AG10803 (cell line): ENCODE measurements at regions not wholly inside any gene's neighbourhood (a gene's known extent, or its start where the extent isn't known, plus 50 kb on each side); places are given as distances from the start of the nearest gene placed in this dataset.
"Not testable (repeated sequence)": the region's sequence is repeated elsewhere in the genome, so short reads cannot be mapped to it uniquely, and the experiment has no call there.

Source experiments
- DNase-seq: peaks from one replicate; pipeline ENCODE4 v3.0.0; 2010; ENCODE audit warnings: low read depth
- H3K4me3 ChIP-seq: 2 replicates; pipeline ENCODE4 v1.5.1; 2011; ENCODE audit warnings: mild to moderate bottlenecking, low read length, control low read depth
- TF ChIP-seq, protein P1 (sequence below): conservative IDR thresholded peaks from 2 replicates; pipeline ENCODE4 v1.5.1; 2011; ENCODE audit warnings: mild to moderate bottlenecking, low read length, control low read depth, inconsistent platforms

DNA sequence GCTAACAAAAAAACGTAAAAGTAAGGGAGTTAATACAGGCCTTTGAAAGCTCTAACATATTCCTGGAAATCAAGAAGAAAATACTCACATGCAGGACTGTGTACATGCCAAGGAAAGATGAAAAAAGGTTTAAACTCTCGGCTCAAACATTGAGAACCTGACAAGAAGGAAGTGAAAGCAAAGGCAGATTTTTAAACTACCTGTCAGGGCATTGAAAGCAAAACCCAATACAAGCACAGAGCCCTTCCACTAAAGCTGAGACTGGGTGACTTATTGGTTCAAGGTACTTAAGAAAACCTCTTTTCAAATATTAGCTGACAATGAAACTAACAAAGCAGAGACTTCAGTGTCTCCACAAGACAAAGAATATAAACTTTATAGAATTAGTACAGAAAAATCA, 313.0 kb upstream of the GRID2 start:
- TF ChIP-seq, protein P1, sequence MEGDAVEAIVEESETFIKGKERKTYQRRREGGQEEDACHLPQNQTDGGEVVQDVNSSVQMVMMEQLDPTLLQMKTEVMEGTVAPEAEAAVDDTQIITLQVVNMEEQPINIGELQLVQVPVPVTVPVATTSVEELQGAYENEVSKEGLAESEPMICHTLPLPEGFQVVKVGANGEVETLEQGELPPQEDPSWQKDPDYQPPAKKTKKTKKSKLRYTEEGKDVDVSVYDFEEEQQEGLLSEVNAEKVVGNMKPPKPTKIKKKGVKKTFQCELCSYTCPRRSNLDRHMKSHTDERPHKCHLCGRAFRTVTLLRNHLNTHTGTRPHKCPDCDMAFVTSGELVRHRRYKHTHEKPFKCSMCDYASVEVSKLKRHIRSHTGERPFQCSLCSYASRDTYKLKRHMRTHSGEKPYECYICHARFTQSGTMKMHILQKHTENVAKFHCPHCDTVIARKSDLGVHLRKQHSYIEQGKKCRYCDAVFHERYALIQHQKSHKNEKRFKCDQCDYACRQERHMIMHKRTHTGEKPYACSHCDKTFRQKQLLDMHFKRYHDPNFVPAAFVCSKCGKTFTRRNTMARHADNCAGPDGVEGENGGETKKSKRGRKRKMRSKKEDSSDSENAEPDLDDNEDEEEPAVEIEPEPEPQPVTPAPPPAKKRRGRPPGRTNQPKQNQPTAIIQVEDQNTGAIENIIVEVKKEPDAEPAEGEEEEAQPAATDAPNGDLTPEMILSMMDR: no peak

DNA sequence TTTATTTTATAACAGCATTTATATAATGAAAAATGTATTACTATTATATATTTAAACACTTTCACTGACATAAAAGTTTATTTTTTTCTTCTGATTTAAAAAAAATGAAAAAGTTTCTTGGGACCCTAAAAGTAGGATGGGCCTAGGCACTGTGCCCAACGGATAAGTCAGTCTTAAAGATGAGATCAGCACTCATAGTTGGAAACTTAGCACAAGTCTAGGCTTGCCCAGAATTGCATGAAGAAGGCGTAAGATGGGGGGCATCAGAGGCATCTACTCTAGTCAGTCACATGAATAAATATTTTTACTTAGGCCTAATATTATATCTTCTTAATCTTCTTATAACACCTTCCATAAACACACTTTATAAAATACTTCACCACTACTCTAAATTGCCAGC, 306.7 kb upstream of the GRID2 start:
- DNase-seq: no peak
- H3K4me3 ChIP-seq: no peak overlapping the region
- TF ChIP-seq, protein P1: no peak

More for the DNA sequence above, 313.0 kb upstream of the GRID2 start:
- no peak overlapping the region for H3K4me3 ChIP-seq
- no peak for DNase-seq

DNA sequence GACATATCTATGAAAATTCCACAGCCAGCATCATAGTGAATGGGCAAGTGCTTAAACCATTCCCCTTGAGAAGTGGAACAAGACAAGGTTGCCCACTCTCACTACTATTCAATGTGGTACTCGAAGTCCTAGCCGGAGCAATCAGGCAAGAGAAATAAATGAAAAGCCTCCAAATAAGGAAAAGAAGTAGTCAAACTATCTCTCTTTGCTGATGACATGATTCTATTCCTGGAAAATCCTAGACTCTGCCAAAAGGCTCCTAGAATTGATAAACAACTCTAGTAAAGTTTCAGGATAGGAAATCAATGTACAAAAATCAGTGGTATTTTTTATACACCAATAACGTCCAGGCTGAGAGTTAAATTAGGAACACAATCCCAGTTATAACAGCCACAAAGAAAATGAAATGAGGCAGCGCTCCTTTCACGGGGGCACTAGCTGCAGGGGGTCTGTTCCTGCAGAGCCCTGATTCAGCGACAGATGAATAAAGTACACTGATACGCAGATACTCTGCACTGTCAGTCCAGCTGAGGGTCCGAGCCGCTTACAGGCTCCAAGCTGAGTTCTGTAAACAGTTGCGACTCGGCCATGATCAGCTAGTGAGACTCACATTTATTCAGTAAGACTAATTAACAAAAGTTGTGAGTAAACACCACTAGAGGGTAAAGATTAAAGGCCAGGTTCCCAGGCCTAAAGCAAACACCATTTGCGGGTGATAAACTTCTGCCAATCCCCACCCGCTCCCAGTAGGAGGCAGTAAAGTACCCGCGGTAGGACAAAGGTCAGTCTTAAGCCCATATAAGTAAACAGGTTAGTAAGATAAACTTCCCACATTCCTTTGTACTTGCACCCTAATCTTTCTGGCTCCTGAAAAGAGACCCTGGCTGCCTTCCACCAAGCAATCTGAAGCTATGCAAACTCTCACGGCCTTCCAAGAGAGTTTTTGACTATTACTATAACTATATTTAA, 290.6 kb upstream of the GRID2 start:
- TF ChIP-seq, protein P1: no peak
- no peak for DNase-seq

DNA sequence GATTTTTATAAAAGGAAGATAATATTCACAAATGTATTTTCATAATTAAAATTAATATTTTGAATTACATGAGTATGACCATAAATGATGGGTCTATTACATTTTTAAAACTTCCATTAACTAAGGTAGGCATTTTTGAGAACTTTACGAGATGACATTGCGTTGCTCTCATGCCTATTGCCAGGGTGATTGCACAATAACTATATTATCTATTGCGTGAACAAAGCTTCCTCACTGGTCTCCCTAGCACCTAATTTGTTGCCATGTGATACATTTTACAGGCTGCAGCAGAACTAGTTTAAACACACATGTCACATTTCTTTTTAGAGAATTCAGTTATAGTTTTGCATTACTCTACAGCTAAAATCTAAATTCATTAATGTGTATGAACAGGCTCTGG, 289.7 kb upstream of the GRID2 start:
- no peak for DNase-seq
- H3K4me3 ChIP-seq: no peak overlapping the region
- TF ChIP-seq, protein P1: no peak

More for the DNA sequence above, 290.6 kb upstream of the GRID2 start:
- H3K4me3 ChIP-seq: no peak overlapping the region

DNA sequence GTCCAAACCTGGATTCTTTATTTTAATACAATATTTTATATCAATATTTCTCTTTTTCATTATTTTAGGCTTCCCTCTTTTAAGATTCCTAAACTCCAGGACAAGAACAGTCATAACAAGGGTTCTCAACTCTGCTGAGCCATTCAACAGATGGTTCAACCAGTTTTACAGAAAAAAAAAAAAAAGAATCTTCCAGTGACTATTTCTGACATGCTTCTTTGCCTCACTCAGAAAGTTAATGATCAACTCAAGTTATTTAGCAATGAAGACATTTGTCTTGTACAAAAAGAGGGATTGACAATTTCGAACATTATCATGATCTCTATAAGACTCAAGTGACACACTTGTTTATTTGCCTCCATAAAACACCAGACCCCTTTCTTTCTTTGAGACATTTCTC, 282.6 kb upstream of the GRID2 start:
- DNase-seq: no peak
- TF ChIP-seq, protein P1: no peak
- H3K4me3 ChIP-seq: no peak overlapping the region

DNA sequence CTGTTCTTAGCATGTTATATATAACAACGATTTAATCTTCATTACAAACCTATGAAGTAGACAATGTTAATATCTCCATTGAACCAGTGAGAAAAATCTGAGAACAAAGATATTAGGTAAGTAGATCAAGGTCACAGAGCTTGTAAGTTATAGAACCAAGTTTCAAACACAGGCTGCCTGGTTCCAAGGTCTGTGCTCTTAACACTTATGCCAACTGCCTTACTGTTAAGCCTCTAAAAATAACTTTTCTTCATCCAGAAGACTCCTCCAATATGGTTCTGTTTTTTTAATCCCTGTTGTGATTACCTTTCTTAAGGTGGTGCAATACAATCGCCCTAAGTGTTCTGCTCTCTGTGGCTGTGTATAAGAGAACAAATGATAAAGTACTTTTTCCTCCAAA, 282.0 kb upstream of the GRID2 start:
- H3K4me3 ChIP-seq: no peak overlapping the region
- TF ChIP-seq, protein P1: no peak
- DNase-seq: no peak

DNA sequence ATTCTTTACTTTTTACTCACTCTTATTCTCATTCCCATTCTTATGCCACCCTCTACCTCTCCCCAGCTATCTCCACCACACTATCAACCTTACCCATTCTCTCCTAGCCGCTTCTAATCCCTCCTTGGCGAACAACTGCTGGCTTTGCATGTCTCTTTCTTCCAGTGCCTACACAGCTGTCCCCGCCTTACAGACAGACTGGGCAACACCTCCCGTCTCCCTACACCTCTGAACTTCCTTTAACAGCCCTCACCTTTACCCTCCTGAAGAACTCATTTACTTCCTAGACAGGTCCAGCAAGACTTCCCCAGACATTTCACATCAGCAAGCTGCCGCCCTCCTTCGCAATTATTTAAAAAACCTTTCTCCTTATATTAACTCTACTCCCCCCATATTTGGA, 274.9 kb upstream of the GRID2 start:
- DNase-seq, H3K4me3 ChIP-seq: not testable (repeated sequence)
